HG02759 (cell line): ENCODE measurements at regions not wholly inside any gene's neighbourhood (a gene's known extent, or its start where the extent isn't known, plus 50 kb on each side); places are given as distances from the start of the nearest gene placed in this dataset.
A peak's percentile ranks its signal among the peaks of the same experiment; 100 is the strongest.

ENCODE experiments used
- ATAC-seq: cut with Tn5 transposase; IDR thresholded peaks from one replicate; pipeline ENCODE4 v1.9.1; 2021; ENCODE audit warnings: mild to moderate bottlenecking, moderate library complexity; ENCODE audit not compliant: unreplicated experiment

DNA sequence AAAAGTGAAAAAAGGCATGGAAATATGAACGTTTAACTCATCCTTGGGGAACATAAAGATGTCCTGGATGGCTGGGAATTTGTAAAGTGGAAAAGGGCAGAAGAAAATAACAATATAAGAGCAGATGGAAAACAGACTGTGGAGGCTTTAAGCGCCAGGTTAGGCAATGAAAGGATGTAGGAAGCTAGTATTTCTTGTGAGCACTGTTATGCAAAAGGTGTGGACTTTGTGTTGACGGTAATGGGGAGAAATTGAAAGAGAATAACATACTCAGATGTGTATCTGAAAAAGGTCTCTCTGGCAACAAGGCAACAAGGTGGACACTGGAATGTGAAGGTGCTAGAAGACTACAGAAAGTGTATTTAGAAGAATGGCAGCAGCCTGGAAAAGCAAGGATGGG, 411.8 kb downstream of the PLPP3 start:
- ATAC-seq: no peak

DNA sequence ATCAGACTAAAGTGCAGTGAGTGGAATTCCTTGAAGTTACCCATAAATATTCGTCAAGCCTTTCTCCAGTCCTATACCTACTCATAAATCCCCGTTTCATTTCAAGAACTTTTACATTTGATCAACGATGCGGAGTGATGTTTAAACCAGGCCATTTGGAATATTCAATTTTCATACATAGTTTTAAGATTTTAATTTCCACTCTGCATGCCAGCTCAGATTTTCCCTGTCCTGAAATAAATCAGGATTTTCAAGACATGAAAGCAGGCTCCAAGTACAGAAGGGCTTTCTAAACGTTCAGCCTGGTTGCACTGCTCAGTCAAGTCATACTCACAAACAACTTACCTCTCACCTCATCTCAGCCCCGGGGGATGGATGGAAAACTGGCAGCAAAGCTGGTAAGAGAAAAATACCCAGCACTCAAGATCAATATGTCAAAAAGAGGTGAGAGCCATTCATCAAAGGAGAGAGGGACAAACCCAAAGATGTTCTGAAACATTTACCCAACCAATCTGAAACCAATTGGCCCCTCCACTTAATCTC, 418.5 kb downstream of the PLPP3 start:
- no peak for ATAC-seq

DNA sequence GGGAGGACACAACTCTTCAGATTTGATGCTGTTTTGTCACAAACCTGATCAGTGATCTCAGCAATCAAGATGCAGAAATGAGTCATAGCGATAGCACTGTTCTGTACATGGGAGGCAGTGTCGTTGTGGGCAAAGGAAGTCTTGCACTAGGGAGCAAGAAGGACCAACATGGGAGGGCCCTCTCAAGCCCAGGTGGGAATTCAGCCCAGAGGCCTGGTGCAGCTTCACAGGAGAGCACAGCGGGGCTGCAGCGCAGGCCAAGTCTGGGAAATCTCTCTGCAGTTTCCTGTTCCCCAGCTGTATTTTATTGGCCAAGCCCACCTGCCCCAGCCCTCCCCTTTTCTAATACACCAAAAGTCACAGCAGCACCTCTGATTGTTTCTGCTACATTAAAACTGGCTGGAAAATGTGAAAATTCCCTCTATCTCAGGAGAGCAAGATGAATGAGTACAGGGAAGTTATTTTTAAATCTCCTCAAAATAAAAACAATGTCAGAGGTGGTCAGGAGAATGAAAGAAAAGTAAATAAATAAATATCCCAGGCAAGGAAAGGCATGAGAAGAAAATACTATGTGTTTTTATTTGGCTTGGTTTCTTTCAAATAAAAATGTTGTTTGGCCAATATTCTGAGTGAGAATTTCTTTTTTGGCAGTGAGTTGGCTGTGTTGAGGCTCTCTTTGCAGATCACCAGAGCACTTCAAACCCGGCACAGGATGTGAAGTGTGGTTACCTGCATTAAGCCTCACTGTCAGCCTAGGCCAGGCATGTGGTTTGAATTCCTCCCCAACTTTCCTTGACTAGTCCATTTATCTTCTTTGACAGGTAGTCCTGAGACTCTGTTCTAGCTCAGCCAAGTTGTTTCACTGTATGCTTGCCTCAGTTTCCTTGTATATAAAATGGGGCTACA, 422.1 kb downstream of the PLPP3 start:
- no peak for ATAC-seq

DNA sequence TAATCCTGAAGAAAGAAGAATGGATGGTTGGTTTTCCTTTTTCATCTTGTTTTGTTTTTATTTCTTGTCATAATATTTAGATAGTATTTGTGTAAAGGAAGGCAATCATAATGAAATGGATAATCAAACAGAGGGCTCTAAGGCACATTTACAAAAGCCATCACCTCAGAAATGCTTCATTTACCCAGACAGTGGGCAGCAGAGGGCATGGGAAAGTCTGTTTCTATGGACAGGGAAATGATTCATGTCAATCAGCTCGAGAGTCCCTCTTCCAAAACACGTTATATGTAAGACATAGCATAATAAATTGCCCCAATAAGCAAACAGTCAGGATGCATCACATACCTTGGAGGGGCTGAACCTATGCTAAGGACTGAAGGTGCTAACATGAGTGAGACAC, 426.1 kb downstream of the PLPP3 start:
- no peak for ATAC-seq

DNA sequence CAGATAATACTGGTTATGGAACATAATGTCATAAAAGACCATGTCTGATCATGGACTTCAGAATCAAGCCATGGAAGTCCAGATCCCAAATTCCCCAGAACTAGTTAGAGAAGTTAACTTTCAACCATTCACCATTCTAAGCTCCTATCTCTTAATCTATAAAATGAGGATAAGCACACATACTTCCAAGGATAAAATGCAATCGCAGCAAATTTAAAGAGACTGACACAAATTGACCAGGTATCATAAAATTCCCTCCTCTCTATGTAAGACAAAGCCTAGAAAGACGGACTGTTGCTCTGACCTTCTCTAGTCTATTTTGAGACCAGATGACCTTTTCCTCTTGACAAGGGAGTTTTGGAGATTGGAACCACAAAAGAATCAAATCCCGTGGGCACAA, 426.7 kb downstream of the PLPP3 start:
- ATAC-seq: no peak

DNA sequence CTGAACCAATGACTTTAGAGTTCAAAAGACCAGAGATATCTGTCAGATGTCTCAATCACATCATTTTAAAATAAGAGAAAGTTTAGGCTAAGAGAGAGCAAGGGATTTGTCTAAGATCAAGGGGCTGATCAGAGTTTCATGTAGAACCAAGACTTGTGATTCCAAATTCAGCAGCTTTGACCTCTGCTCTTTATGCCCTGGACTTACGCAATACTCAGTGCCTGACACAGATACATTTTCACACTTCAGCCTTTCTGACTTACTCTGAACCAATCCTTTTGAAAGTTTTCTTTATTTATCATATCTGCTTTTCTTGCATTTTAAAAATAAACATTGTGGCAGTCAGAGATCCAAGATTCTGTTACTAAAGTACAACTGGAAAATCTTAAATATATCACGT, 428.0 kb downstream of the PLPP3 start:
- no peak for ATAC-seq

DNA sequence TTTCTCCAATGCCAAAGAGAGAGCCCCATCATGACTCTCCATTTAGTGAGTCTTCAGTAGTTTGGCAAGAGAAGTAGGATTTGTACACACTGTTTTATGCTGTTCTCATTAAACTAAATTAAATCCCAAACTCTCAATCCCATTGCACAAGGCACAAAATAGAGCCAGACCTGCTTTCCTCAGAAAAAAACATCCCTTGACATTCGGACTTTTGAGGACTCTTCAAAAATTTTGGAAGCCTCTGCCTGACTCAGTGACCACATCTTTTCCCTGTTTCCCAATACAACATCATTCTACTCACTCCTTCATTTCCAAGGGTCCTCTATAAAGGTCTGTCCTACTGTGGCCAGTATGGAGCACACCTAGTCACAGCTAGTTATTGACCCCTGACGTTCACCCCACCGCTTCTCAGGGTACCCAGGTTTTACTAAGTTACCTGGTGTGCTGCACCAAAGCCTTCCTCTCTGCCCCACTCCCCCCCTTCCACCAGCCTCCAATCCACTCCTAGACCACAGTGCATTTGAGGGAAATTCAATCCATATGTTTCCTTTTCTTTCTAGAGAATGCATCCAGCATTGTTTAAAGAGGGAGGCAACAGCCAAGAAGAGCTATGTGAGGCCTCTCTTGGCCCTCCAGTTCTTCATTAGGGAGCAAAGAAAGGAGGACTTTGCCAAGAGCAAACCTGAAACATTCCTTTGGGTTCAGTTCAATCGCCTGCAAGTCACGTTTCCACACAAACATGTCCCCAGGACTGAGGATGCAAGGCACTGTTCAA, 428.7 kb downstream of the PLPP3 start:
- ATAC-seq: no peak

DNA sequence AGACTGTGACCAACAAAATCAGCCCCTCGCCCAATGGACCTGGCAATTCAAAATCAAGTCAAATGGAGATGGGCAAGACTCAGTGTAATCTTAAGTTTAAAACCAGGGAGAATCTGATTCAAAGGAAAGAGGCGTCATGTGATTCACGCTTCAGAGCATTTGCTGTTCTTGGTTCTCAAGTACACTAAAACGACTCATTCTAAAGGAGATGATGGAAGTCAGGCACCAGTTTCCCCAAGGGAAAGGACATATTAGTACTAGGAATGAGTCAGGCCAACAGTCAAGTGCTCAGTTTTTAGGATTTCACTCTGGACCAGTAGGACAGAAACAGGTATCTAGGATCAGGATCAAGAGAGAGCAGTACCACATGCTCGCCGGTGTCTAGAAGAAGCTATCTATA, 429.6 kb downstream of the PLPP3 start:
- no peak for ATAC-seq

DNA sequence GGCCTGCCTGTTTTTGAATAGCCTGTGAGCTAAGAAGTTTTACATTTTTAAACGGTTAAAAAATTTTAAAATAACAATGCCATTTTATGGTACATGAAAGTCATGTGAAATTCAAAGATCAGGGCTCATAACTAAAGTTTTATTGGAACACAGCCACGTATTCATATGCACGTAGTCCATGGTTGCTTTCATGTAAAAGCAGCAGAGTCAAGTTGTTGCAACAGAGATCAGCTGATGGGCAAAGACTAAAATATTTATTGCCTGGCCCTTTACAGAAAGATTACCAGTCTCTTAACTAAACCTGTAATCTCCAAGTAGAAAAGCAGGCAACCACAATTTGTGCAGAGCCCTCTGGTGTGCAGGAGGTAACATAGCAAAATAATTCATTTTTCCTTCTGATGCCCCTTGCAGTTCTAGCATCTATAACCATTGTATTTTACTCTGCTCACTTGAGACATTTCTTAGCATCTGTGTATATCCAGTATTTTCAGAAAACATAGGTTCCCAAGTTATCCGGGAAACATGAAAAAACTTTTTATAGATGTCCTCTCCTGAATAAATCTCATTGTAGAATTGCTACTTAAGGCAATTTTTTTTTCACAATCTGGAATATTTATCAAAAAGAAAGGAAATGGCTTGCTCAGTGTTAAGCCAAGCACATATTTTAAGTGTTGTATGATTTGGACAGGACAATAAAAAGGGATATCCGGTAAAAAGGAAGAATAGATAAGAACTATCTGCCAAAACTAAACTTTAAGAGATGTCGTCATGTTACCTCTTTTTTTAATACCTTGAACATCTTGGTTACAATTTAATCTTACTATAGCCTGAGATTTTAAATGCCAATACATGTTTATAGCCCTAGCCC, 430.8 kb downstream of the PLPP3 start:
- ATAC-seq: no peak

DNA sequence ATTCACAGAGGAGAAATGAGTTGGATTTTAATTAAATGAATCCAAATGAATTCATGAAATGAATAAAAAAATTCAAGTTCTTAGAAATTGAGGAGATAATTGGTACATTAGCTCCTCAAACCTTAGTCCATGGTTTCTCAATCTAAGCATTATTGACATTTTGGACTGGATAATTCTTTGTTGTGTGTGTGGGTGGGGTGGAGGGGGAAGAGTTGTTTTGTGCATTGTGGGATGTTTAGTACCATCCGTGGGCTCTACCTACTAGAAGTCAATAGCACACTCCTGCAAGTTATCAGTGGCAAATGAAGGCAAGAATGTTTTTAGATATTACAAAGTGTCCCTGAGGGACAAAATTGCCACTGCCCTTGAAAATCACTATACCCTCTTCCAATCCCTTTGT, 431.9 kb downstream of the PLPP3 start:
- no peak for ATAC-seq

DNA sequence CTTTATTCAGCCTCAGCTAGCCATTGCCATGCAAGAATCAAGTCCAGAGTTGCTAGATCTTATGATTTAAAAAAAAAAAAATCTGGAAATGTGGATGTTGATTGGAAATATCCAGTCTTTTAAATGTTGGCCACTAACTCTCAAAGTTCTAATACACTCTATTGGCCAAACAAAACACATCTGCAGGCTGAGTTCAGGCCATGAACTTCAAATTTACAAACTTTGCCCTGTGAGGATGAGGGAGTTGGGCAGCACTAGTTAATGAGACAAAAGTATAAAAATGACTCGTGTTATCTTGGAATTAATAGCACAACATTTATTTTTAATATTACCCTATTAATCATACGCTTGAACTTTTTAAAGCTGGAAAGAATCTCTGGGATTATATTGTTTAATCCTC, 432.3 kb downstream of the PLPP3 start:
- no peak for ATAC-seq

DNA sequence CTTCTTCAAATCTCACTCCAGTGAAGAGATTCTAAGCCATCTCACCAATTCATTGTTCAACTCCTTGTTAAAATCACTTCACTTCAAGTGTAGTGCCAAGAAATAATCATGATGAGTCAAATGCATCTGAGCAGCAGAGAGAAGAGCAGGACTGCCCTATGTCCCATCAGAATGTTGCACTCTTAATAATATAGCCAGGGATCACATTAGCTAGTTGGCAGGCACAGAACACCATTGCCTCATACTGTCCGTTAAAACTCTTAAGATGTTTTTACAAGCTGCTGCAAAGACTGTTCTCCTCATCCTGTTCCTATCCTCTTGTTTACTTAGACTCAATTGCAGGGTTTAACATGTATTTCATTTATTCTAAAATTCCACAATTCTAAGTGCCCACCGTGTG, 432.9 kb downstream of the PLPP3 start:
- no peak for ATAC-seq

DNA sequence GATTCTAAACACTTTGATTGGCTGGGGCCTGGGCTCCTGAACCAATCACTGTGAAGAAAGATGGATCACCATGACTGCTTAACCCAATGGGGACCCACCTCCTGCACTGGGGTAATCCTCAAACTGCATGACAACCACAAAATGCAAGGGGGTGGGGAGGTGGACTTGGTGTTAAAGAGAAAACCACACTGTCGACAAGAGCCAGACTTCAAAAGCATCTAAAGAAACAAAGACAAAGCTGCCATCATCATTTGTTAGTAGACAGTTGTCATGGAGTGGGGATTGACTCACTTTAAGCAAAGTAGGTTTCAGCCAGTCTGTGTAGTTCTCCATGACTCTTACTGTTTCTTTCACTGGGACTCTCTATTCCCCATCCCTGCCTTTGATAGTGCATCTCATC, 433.8 kb downstream of the PLPP3 start:
- no peak for ATAC-seq

DNA sequence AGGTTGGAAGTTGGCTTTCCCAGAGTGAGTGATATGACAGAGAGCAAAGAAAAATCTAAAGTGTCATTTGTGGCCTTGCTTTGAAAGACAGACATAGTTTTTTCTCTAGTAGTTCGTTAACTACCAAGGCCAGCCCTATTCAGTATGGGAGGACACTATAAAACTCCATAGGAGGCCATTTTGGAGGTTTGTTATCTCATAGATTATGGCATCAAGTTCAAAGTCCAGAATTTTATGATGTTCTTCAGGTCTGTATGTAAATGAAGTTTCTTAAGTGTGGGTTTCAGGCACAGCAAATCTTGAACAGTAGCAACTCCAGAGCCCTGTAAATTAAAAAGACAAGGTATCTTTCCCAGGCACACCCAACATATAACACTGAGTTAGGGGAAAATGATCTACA, 437.1 kb downstream of the PLPP3 start:
- no peak for ATAC-seq

DNA sequence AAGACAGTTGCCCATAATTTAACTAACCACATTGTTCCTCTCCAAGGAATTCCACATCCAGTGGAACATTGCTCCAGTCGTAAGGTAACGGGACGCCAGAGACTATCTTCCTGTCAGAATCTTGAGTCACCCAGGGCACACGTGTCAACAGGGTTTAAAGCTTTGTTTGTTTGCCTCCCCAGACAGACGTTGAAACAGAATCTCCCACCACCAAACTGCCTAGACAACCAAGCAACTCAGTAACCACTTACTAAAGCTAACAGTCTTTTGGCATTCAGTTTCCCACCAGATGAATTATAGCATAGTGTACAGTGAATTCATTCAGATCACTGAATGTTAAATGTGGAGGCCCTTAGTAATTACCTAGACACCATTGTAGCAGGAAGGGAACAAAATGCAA, 439.5 kb downstream of the PLPP3 start:
- no peak for ATAC-seq

DNA sequence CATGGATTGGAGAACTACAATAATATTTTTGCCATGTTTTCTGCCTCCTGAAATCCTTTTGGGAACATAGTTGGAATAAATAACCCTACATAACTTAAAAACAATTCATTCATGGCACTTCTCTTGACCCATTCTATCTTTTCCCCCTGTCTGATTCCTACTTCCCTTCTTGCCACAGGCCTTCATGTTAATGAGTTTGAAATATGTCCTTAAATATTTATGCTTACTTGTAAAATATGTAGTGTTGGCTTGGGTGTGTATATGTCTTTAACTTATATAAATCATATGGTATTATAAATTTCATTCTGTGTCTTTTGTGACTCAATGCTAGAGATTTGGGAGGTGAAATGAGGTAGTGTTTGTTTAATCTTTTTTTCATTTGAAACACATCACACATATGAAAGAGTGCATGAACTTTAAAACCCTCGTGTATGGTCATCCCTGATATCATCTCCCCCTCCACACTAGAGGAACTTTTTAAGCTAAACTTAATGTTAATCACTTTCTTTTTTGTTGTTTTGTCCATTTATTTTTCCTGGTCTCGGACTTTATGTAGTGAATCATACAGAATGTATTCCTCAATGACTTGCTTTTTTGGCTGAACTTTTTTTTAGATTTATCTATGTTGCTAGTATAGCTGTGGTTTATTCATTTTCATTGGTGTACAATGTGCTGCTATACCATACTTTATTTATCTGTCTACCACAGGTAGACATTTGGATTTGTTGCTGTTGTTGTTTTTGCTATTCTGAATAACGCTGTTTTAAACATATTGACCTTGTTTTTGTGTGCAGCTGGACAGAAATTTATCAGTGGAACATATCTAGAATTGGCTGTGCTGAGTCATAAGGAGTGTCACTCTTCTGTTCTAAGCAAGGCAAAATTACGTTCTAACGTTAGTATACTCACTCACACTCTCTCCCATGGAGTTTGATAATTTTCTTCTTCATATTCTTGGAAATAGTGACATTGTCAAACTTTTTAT, 441.6 kb downstream of the PLPP3 start:
- ATAC-seq: no peak

DNA sequence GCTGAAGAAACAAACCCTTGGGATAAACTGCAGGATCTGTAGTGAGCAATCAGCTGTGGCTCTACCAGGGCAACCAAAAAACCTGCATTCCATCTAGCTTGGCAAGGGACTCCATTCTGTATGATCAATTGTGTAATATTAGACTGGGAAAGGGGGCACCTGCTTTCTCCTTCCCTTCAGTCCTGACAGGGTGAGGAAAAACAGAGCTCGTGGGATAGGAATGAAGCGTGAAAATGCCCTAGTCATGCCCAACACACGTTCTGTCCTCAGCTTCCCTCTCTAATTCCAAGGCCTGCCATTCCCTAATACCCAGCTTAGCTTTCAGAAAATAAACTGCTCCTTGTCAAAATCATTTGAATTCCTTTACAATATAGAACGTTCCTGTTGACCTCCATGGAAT, 442.3 kb downstream of the PLPP3 start:
- no peak for ATAC-seq

DNA sequence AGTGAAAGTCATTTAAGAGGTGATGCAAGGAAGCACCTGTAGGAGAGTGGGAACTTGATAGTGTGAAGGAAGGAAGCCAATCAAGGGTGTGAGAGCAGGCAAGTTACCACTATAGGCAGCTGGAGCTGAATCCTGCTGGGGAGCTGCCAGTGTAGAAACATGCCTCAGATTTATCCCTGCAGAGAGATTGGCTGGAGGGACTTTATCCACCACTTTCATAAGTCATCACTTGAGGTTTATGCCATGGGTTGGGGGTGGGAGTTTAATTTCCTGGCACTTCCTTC, 443.6 kb downstream of the PLPP3 start:
- ATAC-seq: peak; percentile 24

DNA sequence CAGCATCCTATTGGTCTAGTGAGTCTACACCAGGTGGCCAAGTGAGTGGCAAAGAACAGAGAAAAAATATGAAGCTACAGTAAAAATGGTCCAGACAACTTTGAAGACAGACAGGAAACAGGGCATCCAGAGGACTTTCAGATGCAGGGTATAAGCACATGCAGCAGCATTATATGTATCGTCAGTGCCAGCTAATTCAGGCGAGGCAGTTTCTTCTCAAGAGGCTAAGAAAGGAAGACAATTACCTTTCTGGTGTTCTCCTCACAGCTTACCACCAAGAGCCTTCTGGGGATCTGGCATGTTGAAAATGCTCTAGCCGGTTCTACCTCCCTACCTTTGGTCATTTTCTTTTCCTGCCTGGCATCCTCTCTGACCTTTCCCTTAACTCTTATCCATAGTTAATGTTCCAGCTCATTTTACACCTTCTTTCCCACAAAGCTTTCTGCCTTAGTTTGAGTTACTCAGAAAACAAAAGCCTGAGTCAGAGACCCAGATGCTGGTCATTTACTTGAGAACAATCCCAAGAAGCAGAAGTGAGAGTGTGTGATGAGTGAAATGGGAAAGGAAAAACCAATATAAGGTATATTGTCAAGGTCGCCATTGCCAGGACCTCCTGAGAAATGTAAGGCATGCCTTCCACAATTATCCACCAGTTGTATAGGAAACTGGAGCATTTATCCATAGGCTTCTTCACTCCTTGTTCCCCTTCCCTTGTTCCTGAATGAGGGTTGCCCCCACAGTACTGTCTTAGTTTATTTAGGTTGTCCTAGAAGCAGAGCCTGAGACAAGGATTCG, 444.1 kb downstream of the PLPP3 start:
- ATAC-seq: peak; percentile 70
